ENCODE measurements at regions not wholly inside any gene's neighbourhood (a gene's known extent, or its start where the extent isn't known, plus 50 kb on each side); places are given as distances from the start of the nearest gene placed in this dataset.
"Not testable (repeated sequence)": the region's sequence is repeated elsewhere in the genome, so short reads cannot be mapped to it uniquely, and the experiment has no call there.

DNA sequence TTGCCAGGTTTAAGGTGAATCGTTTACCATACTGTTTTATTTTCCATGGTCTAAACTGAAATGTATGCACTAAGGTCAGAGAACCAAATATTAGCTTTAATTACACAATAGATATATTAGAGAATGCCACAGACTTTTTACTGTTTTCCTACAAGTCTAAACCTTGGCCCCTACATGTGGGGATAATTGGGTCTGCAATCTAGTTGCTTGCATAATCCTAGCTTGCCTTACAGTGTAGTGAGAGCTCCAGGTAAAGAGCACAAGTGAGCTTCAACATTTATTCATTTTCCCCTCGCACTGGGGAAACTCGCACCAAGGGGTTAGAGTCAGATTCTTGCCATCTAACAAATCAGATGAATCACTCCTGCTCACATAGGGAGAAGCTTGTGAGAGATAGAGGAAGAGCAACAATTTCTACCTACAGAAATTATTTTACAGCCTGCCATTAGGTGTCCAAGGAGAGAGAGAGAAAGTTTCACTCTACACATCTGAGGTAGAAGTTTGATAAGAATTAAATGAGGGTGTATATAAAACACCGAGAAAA is 82.0 kb upstream of the RGPD2 start:
- not testable (repeated sequence) for TF ChIP-seq CTCF (IDR thresholded peaks at IDR 0.05; ENCODE audit: low read depth, low read length, poor library complexity, severe bottlenecking); EZH2phosphoT487 (IDR thresholded peaks at IDR 0.05; ENCODE audit: borderline replicate concordance, low read length)
